ENCODE measurements at regions not wholly inside any gene's neighbourhood (a gene's known extent, or its start where the extent isn't known, plus 50 kb on each side); places are given as distances from the start of the nearest gene placed in this dataset.

- Mint-ChIP-seq H3K27ac (no peak overlapping the region), H3K4me3 (no peak overlapping the region), H3K36me3 (ENCODE audit: insufficient read depth) (no peaks in the 10 kb centered on the region), H3K27me3 (peaks cover 33 to 36% of the 10 kb centered on the region in 2 donors), H3K9me3 (no peaks in the 10 kb centered on the region), H3K4me1 (ENCODE audit: low read depth in 2 of 2) (no peaks in the 10 kb centered on the region)
- ATAC-seq (replicated peaks): no peak
- no peak for DNase-seq
Measured at GRCh38 chr3:70861234-70861633, 548.8 kb upstream of the MDFIC2 start.

- H3K4me1 Mint-ChIP-seq (ENCODE audit: low read depth in 2 of 2): no peaks in the 10 kb centered on the region
- no peaks in the 10 kb centered on the region for H3K9me3 Mint-ChIP-seq
- peaks cover 15 to 32% of the 10 kb centered on the region in 2 donors for H3K27me3 Mint-ChIP-seq
- H3K27ac Mint-ChIP-seq: no peak overlapping the region
- H3K36me3 Mint-ChIP-seq (ENCODE audit: insufficient read depth): no peaks in the 10 kb centered on the region
- no peak overlapping the region for H3K4me3 Mint-ChIP-seq
- no peak for ATAC-seq (replicated peaks)
- DNase-seq: no peak
Measured at GRCh38 chr3:70857916-70858315, 545.5 kb upstream of the MDFIC2 start.

- no peak for DNase-seq
- no peak for ATAC-seq (replicated peaks)
- Mint-ChIP-seq H3K9me3 (no peaks in the 10 kb centered on the region), H3K4me3 (no peak overlapping the region), H3K27ac (no peak overlapping the region), H3K27me3 (peaks cover 6 to 32% of the 10 kb centered on the region in 2 donors), H3K36me3 (ENCODE audit: insufficient read depth) (no peaks in the 10 kb centered on the region), H3K4me1 (ENCODE audit: low read depth in 2 of 2) (no peaks in the 10 kb centered on the region)
Measured at GRCh38 chr3:70856414-70857162, 544.1 kb upstream of the MDFIC2 start.

DNA sequence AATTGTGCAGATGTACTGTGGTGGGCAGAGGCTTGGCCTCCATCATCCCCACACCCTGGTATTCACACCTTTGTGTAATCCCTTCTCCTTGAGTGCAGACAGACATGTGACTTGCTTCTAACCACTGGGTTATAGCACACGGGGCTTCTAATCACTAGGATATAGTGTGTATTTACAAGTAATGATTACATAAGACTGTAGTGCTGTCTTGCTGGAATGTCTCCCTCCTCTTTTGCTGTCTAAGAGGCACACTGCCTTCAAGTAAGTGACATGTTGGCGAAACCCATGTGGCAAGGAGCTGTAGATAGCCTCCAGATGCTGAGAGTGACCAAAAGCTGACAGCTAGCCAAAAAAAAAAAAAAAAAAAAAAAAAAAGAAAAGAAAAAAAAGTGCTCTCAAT, 542.7 kb upstream of the MDFIC2 start:
- Mint-ChIP-seq H3K9me3 (no peaks in the 10 kb centered on the region), H3K36me3 (ENCODE audit: insufficient read depth) (no peaks in the 10 kb centered on the region), H3K4me1 (ENCODE audit: low read depth in 2 of 2) (no peaks in the 10 kb centered on the region), H3K4me3 (no peak overlapping the region), H3K27me3 (peaks cover 15 to 27% of the 10 kb centered on the region in 2 donors), H3K27ac (no peak overlapping the region)
- DNase-seq: no peak
- no peak for ATAC-seq (replicated peaks)

GRCh38 chr3:70854108-70854507, 541.7 kb upstream of the MDFIC2 start:
- Mint-ChIP-seq H3K4me3 (no peak overlapping the region), H3K9me3 (no peaks in the 10 kb centered on the region), H3K27ac (no peak overlapping the region), H3K27me3 (peaks cover 24 to 27% of the 10 kb centered on the region in 2 donors), H3K4me1 (ENCODE audit: low read depth in 2 of 2) (no peaks in the 10 kb centered on the region), H3K36me3 (ENCODE audit: insufficient read depth) (no peaks in the 10 kb centered on the region)
- DNase-seq (no peak), ATAC-seq (replicated peaks) (no peak)

- Mint-ChIP-seq H3K27me3 (peaks cover 32 to 35% of the 10 kb centered on the region in 2 donors), H3K4me1 (ENCODE audit: low read depth in 2 of 2) (no peaks in the 10 kb centered on the region), H3K4me3 (no peak overlapping the region), H3K9me3 (no peaks in the 10 kb centered on the region), H3K27ac (no peak overlapping the region), H3K36me3 (ENCODE audit: insufficient read depth) (no peaks in the 10 kb centered on the region)
- DNase-seq (no peak), ATAC-seq (replicated peaks) (no peak)
Measured at GRCh38 chr3:70853161-70853944, 540.9 kb upstream of the MDFIC2 start.

DNA sequence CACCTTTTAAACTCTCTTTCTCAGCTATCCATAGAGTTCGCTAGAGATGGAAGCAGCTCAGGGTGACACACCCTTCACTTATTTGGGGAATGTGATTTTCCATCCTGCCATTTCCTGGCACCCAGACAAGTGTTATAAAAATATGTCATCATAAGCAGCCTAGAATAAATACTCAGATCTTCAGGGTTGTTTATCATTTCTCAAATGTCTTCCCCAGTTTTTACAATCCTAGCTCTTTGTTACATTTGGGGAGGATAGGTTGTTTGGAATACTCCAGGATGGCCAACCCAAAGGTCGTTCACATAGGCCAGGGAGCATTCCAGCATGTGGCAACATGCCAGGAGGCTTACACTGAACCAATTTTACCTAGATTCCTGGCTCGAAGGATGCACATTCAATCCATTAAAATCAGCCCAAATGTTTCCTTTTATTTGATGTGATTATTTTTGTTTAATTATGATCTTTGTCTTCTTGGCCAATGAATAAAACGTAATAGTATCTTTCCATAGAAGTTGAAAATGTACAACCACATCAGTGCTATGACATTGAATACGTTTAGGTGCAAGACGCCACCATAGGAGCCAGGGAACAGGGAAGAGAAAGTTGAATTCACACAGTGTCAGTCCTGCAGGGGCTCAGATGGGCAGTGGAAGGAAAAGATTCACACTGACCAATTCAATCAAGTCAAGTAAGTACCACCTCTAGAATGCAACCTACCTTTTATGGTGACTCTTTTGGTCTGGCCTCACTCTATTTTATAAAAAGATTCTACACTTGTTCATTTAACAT, 537.7 kb upstream of the MDFIC2 start:
- ATAC-seq (replicated peaks) (no peak), DNase-seq (no peak)
- Mint-ChIP-seq H3K27me3 (peaks cover 34 to 42% of the 10 kb centered on the region in 2 donors), H3K9me3 (peaks cover 0 to 3% of the 10 kb centered on the region in 2 donors), H3K4me1 (ENCODE audit: low read depth in 2 of 2) (no peaks in the 10 kb centered on the region), H3K4me3 (no peak overlapping the region), H3K36me3 (ENCODE audit: insufficient read depth) (no peaks in the 10 kb centered on the region), H3K27ac (no peak overlapping the region)

GRCh38 chr3:70840106-70840870, 527.9 kb upstream of the MDFIC2 start:
- peaks cover 5 to 17% of the 10 kb centered on the region in 2 donors for H3K27me3 Mint-ChIP-seq
- no peaks in the 10 kb centered on the region for H3K36me3 Mint-ChIP-seq (ENCODE audit: insufficient read depth)
- DNase-seq: no peak
- H3K4me1 Mint-ChIP-seq (ENCODE audit: low read depth in 2 of 2): peaks cover 0 to 7% of the 10 kb centered on the region in 2 donors
- no peak overlapping the region for H3K27ac Mint-ChIP-seq
- ATAC-seq (replicated peaks): no peak
- H3K9me3 Mint-ChIP-seq: no peaks in the 10 kb centered on the region
- no peak overlapping the region for H3K4me3 Mint-ChIP-seq

GRCh38 chr3:70833239-70833960, 521.0 kb upstream of the MDFIC2 start:
- Mint-ChIP-seq H3K9me3 (no peaks in the 10 kb centered on the region), H3K4me1 (ENCODE audit: low read depth in 2 of 2) (no peaks in the 10 kb centered on the region), H3K4me3 (no peak overlapping the region), H3K27me3 (peaks cover 7 to 44% of the 10 kb centered on the region in 2 donors), H3K36me3 (ENCODE audit: insufficient read depth) (no peaks in the 10 kb centered on the region), H3K27ac (no peak overlapping the region)
- DNase-seq (no peak), ATAC-seq (replicated peaks) (no peak)

GRCh38 chr3:70832834-70833205, 520.4 kb upstream of the MDFIC2 start:
- Mint-ChIP-seq H3K27me3 (peaks cover 7 to 40% of the 10 kb centered on the region in 2 donors), H3K4me3 (no peak overlapping the region)
- ATAC-seq (replicated peaks): no peak

DNA sequence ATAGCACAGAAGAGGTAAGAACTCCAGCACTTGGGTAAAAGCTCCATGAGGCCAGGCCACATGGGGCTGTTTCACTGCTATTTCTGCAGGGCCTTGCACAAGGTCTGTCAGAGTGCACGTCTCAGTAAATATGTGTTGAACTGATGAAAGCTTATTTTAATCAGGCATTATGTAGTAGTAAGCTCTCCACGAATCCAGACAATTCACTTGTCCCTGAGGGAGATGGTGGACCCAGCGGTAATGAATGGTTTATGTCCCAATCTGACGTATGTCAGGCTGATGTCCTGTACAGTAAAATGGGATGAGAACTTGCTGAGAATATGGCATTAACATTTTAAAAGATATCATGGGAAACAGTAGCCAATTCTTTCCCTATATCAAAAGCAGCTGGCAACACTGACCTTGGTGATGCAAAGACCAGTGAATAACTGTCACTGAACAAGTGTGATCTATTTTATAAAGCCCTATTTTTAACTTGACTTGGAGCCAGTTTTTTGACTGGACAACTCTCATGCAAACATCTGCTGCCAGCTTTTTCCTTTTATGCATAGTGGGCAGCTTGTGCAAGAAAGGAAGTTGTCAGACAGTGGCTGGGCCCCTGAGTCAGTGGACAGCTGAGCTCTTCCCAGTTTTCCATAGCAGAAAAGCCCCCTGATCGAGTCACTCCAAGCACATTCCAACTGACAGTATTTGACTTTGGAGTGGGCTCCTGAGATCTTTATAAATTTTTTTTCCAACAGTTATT, 519.8 kb upstream of the MDFIC2 start:
- no peak overlapping the region for H3K27ac Mint-ChIP-seq
- DNase-seq (no peak), ATAC-seq (replicated peaks) (no peak)
- H3K9me3 Mint-ChIP-seq: no peaks in the 10 kb centered on the region
- H3K36me3 Mint-ChIP-seq (ENCODE audit: insufficient read depth): no peaks in the 10 kb centered on the region
- no peak overlapping the region for H3K4me3 Mint-ChIP-seq
- peaks cover 7 to 40% of the 10 kb centered on the region in 2 donors for H3K27me3 Mint-ChIP-seq
- H3K4me1 Mint-ChIP-seq (ENCODE audit: low read depth in 2 of 2): no peaks in the 10 kb centered on the region

More at GRCh38 chr3:70832834-70833205, 520.4 kb upstream of the MDFIC2 start:
- H3K9me3 Mint-ChIP-seq: no peaks in the 10 kb centered on the region
- H3K27ac Mint-ChIP-seq: no peak overlapping the region
- DNase-seq: no peak
- no peaks in the 10 kb centered on the region for H3K4me1 Mint-ChIP-seq (ENCODE audit: low read depth in 2 of 2)
- H3K36me3 Mint-ChIP-seq (ENCODE audit: insufficient read depth): no peaks in the 10 kb centered on the region

DNA sequence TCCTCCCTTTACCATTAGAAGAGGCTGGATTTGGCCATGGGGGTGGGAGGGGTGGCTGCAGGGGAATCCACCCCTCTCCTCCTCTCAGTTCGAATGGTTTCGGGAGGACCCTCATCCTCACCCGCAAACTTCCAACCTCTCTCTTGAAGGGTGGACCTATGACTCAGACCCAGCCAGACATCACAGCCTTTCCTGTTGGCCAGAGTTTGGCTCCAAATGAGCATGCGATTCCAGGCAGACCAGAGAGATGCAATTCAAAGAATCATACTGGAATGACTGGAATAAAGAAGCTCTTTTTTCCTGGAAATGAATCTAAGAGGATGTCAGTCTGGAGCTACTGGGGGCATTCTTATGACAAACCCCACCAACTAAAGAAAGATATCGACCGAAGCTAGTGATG, 516.7 kb upstream of the MDFIC2 start:
- Mint-ChIP-seq H3K27me3 (peaks cover 14 to 23% of the 10 kb centered on the region in 2 donors), H3K4me1 (ENCODE audit: low read depth in 2 of 2) (no peaks in the 10 kb centered on the region), H3K4me3 (no peak overlapping the region), H3K9me3 (no peaks in the 10 kb centered on the region), H3K36me3 (ENCODE audit: insufficient read depth) (no peaks in the 10 kb centered on the region), H3K27ac (no peak overlapping the region)
- DNase-seq (no peak), ATAC-seq (replicated peaks) (no peak)
